ENCODE measurements at regions not wholly inside any gene's neighbourhood (a gene's known extent, or its start where the extent isn't known, plus 50 kb on each side); places are given as distances from the start of the nearest gene placed in this dataset.

GRCh38 chr12:5195244-5195643 lies 151.6 kb downstream of the KCNA5 start:
- H3K4me1 ChIP-seq (ENCODE audit: control insufficient read depth in 1 of 2, insufficient read depth in 2 of 2, low read depth in 1 of 2, low read length in 1 of 2), result no peaks in the 10 kb centered on the region
- POLR2A ChIA-PET, result no interaction called here
- H3K9me3 ChIP-seq, result no peaks in the 10 kb centered on the region
- no peak overlapping the region for H3K4me2 ChIP-seq
- CTCF ChIA-PET, result no interaction called here
- H2AFZ ChIP-seq (ENCODE audit: low read depth), result no peak overlapping the region
- TF ChIP-seq JUND (IDR thresholded peaks at IDR 0.05), result no peak
- TF ChIP-seq RAD21 (IDR thresholded peaks at IDR 0.05; ENCODE audit: low read length), result no peak
- TF ChIP-seq FOSL2 (IDR thresholded peaks at IDR 0.05; ENCODE audit: borderline replicate concordance, low read depth), result no peak
- TF ChIP-seq TCF12 (IDR thresholded peaks at IDR 0.05), result no peak
- no peak for TF ChIP-seq CTCF (IDR thresholded peaks at IDR 0.05)
- no peak for TF ChIP-seq USF1 (IDR thresholded peaks at IDR 0.05; ENCODE audit: borderline replicate concordance, low read depth)
- TF ChIP-seq IRF3 (IDR thresholded peaks at IDR 0.05; ENCODE audit: low read depth, low read length), result no peak
- TF ChIP-seq MEF2A (IDR thresholded peaks at IDR 0.05; ENCODE audit: borderline replicate concordance, low read depth), result no peak
- TF ChIP-seq FOXJ3 (CRISPR knock-in tag; IDR thresholded peaks at IDR 0.05), result no peak
- 91% methylated on average over 1 of the region's 1 CpG for WGBS (ENCODE audit: low lambda C conversion rate)
- H3K4me3 ChIP-seq (ENCODE audit: low read depth in 2 of 2, low read length in 1 of 2), result no peak overlapping the region
- no peak overlapping the region for H3K27ac ChIP-seq (ENCODE audit: low read depth in 2 of 2, low read length in 1 of 2)
- no peaks in the 10 kb centered on the region for H3K9me2 ChIP-seq
- H4K20me1 ChIP-seq (ENCODE audit: insufficient read depth), result no peaks in the 10 kb centered on the region
- no peaks in the 10 kb centered on the region for H3F3A ChIP-seq (replicated peaks; ENCODE audit: insufficient read depth)
- H3K79me2 ChIP-seq (ENCODE audit: insufficient read depth), result no peaks in the 10 kb centered on the region
- H3K27me3 ChIP-seq (ENCODE audit: insufficient read depth), result no peaks in the 10 kb centered on the region
- H3K9ac ChIP-seq, result no peak overlapping the region
- H3K36me3 ChIP-seq (replicated peaks in 1 of 2; ENCODE audit: control insufficient read depth in 1 of 2, insufficient read depth in 2 of 2, low read length in 1 of 2), result peaks cover 0 to 2% of the 10 kb centered on the region in 2 experiments
- DNase-seq, result no peak

GRCh38 chr12:5195691-5196090 lies 152.0 kb downstream of the KCNA5 start:
- Histone ChIP-seq H3K4me3 (ENCODE audit: low read depth in 2 of 2, low read length in 1 of 2) (no peak overlapping the region), H3K9me2 (no peaks in the 10 kb centered on the region), H3F3A (replicated peaks; ENCODE audit: insufficient read depth) (no peaks in the 10 kb centered on the region), H2AFZ (ENCODE audit: low read depth) (no peak overlapping the region), H3K27me3 (ENCODE audit: insufficient read depth) (no peaks in the 10 kb centered on the region), H4K20me1 (ENCODE audit: insufficient read depth) (no peaks in the 10 kb centered on the region), H3K36me3 (replicated peaks in 1 of 2; ENCODE audit: control insufficient read depth in 1 of 2, insufficient read depth in 2 of 2, low read length in 1 of 2) (peaks cover 0 to 2% of the 10 kb centered on the region in 2 experiments), H3K4me1 (ENCODE audit: control insufficient read depth in 1 of 2, insufficient read depth in 2 of 2, low read depth in 1 of 2, low read length in 1 of 2) (no peaks in the 10 kb centered on the region), H3K4me2 (no peak overlapping the region), H3K9me3 (no peaks in the 10 kb centered on the region), H3K79me2 (ENCODE audit: insufficient read depth) (no peaks in the 10 kb centered on the region), H3K9ac (no peak overlapping the region), H3K27ac (ENCODE audit: low read depth in 2 of 2, low read length in 1 of 2) (no peak overlapping the region)
- CTCF ChIA-PET, result no interaction called here
- POLR2A ChIA-PET, result no interaction called here
- no peak for TF ChIP-seq POLR2AphosphoS5 (IDR thresholded peaks at IDR 0.05; ENCODE audit: low read depth, low read length)
- no peak for TF ChIP-seq REST (IDR thresholded peaks at IDR 0.05; ENCODE audit: low read depth, low read length)
- TF ChIP-seq NFIC (IDR thresholded peaks at IDR 0.05; ENCODE audit: borderline replicate concordance), result no peak
- no peak for TF ChIP-seq FOSL2 (IDR thresholded peaks at IDR 0.05; ENCODE audit: borderline replicate concordance, low read depth)
- no peak for TF ChIP-seq RCOR1 (IDR thresholded peaks at IDR 0.05; ENCODE audit: low read length)
- no peak for TF ChIP-seq GABPA (IDR thresholded peaks at IDR 0.05; ENCODE audit: low read depth)
- TF ChIP-seq RXRA (IDR thresholded peaks at IDR 0.05; ENCODE audit: borderline replicate concordance, low read depth), result no peak
- TF ChIP-seq RFX5 (IDR thresholded peaks at IDR 0.05; ENCODE audit: low read length), result no peak
- no peak for TF ChIP-seq TEAD4 (IDR thresholded peaks at IDR 0.05; ENCODE audit: borderline replicate concordance, insufficient read depth)
- WGBS (ENCODE audit: low lambda C conversion rate), result 73% methylated on average over 3 of the region's 3 CpGs
- no peak for DNase-seq
